ENCODE measurements at regions not wholly inside any gene's neighbourhood (a gene's known extent, or its start where the extent isn't known, plus 50 kb on each side); places are given as distances from the start of the nearest gene placed in this dataset.

GRCh38 chr1:201589186-201589585 is 50.3 kb downstream of the NAV1 start:
- H4K20me1 ChIP-seq = peaks cover 14 to 100% (median 95%) of the 10 kb centered on the region in 11 experiments; a peak in 21 of 22 replicates
- no peak overlapping the region for H3K9ac ChIP-seq
- H3K4me3 ChIP-seq = no peak overlapping the region
- no peak for TF ChIP-seq Cebpa-rat (IDR thresholded peaks at IDR 0.05)
- peaks cover 27 to 85% (median 60%) of the 10 kb centered on the region in 11 experiments for H3K36me3 ChIP-seq
- H3K4me2 ChIP-seq = no peak overlapping the region
- no peaks in the 10 kb centered on the region for H3K27me3 ChIP-seq
- H3K9me3 ChIP-seq (replicated peaks in 1 of 11) = no peaks in the 10 kb centered on the region
- H3K27ac ChIP-seq = no peak overlapping the region
- peaks cover 32 to 59% (median 48%) of the 10 kb centered on the region in 10 experiments for H3K4me1 ChIP-seq

- Histone ChIP-seq H3K4me3 (no peak overlapping the region), H3K27ac (no peak overlapping the region), H3K9me3 (replicated peaks in 1 of 11) (no peaks in the 10 kb centered on the region), H3K36me3 (peaks cover 33 to 93% (median 63%) of the 10 kb centered on the region in 11 experiments), H3K4me1 (peaks cover 21 to 59% (median 47%) of the 10 kb centered on the region in 10 experiments), H3K9ac (no peak overlapping the region), H3K27me3 (no peaks in the 10 kb centered on the region), H4K20me1 (peaks cover 24 to 100% (median 97%) of the 10 kb centered on the region in 11 experiments; a peak in 21 of 22 replicates), H3K4me2 (no peak overlapping the region)
- TF ChIP-seq Cebpa-rat (IDR thresholded peaks at IDR 0.05) = no peak
Observed at GRCh38 chr1:201590474-201590873, 51.5 kb downstream of the NAV1 start.

- 0 out of 22 replicates have a peak overlapping the region, but pooled peaks of 2 of the 11 experiments have one; percentile 43 to 55 for H3K4me2 ChIP-seq
- H3K4me3 ChIP-seq = no peak overlapping the region
Observed at GRCh38 chr1:201591348-201591747, 52.4 kb downstream of the NAV1 start.

GRCh38 chr1:201591981-201592380 is 53.1 kb downstream of the NAV1 start:
- Histone ChIP-seq H3K4me1 (peaks cover 17 to 59% (median 44%) of the 10 kb centered on the region in 10 experiments), H3K4me2 (peak overlapping the region in 2 of 11 experiments; percentile 43 to 55; a peak in 3 of 22 replicates), H3K27me3 (no peaks in the 10 kb centered on the region), H3K36me3 (peaks cover 36 to 96% (median 75%) of the 10 kb centered on the region in 11 experiments), H3K4me3 (no peak overlapping the region), H3K9ac (no peak overlapping the region), H3K27ac (no peak overlapping the region), H4K20me1 (peaks cover 25 to 100% (median 97%) of the 10 kb centered on the region in 11 experiments; a peak in 21 of 22 replicates), H3K9me3 (replicated peaks in 1 of 11) (no peaks in the 10 kb centered on the region)
- TF ChIP-seq Cebpa-rat (IDR thresholded peaks at IDR 0.05) = no peak

More at GRCh38 chr1:201591348-201591747, 52.4 kb downstream of the NAV1 start:
- peaks cover 25 to 100% (median 97%) of the 10 kb centered on the region in 11 experiments; a peak in 21 of 22 replicates for H4K20me1 ChIP-seq
- H3K4me1 ChIP-seq = peaks cover 17 to 59% (median 44%) of the 10 kb centered on the region in 10 experiments
- no peak overlapping the region for H3K27ac ChIP-seq
- no peak for TF ChIP-seq Cebpa-rat (IDR thresholded peaks at IDR 0.05)
- peaks cover 36 to 98% (median 72%) of the 10 kb centered on the region in 11 experiments for H3K36me3 ChIP-seq
- no peak overlapping the region for H3K9ac ChIP-seq
- no peaks in the 10 kb centered on the region for H3K27me3 ChIP-seq
- H3K9me3 ChIP-seq (replicated peaks in 1 of 11) = no peaks in the 10 kb centered on the region

- Histone ChIP-seq H3K27me3 (no peaks in the 10 kb centered on the region), H3K4me3 (no peak overlapping the region), H3K4me2 (peak overlapping the region in 9 of 11 experiments; percentile 6 to 55 (median 40); a peak in 15 of 22 replicates), H4K20me1 (peaks cover 25 to 100% (median 99%) of the 10 kb centered on the region in 11 experiments; a peak in 21 of 22 replicates), H3K9me3 (replicated peaks in 1 of 11) (no peaks in the 10 kb centered on the region), H3K9ac (no peak overlapping the region), H3K4me1 (peaks cover 24 to 73% (median 58%) of the 10 kb centered on the region in 10 experiments), H3K27ac (peak overlapping the region in 6 of 11 experiments; percentile 2 to 86 (median 28); a peak in 6 of 22 replicates), H3K36me3 (peaks cover 34 to 97% (median 72%) of the 10 kb centered on the region in 11 experiments)
- peak in 5 of 11 experiments; percentile 29 to 64 (median 51); a peak in 9 of 22 replicates for TF ChIP-seq Cebpa-rat (IDR thresholded peaks at IDR 0.05)
Observed at GRCh38 chr1:201593200-201593921, 54.4 kb downstream of the NAV1 start.

- no peaks in the 10 kb centered on the region for H3K27me3 ChIP-seq
- no peak for TF ChIP-seq Cebpa-rat (IDR thresholded peaks at IDR 0.05)
- H3K4me3 ChIP-seq = no peak overlapping the region
- no peak overlapping the region for H3K9ac ChIP-seq
- H4K20me1 ChIP-seq = peaks cover 25 to 100% (median 100%) of the 10 kb centered on the region in 11 experiments; a peak in 21 of 22 replicates
- no peaks in the 10 kb centered on the region for H3K9me3 ChIP-seq (replicated peaks in 1 of 11)
- peaks cover 27 to 97% (median 67%) of the 10 kb centered on the region in 11 experiments for H3K36me3 ChIP-seq
- H3K27ac ChIP-seq = peak overlapping the region in 1 of 11 experiments; percentile 86; a peak in 1 of 22 replicates
- H3K4me2 ChIP-seq = peak overlapping the region in 4 of 11 experiments; percentile 13 to 72 (median 59); a peak in 4 of 22 replicates
- H3K4me1 ChIP-seq = peaks cover 38 to 86% (median 71%) of the 10 kb centered on the region in 10 experiments
Observed at GRCh38 chr1:201594575-201595245, 55.8 kb downstream of the NAV1 start.

- H3K27ac ChIP-seq = peak overlapping the region in 2 of 11 experiments; percentile 24 to 86; a peak in 1 of 22 replicates
- TF ChIP-seq Cebpa-rat (IDR thresholded peaks at IDR 0.05) = no peak
- no peaks in the 10 kb centered on the region for H3K27me3 ChIP-seq
- no peak overlapping the region for H3K9ac ChIP-seq
- H3K4me2 ChIP-seq = peak overlapping the region in 6 of 11 experiments; percentile 65 to 84 (median 72); a peak in 7 of 22 replicates
- peaks cover 44 to 93% (median 78%) of the 10 kb centered on the region in 10 experiments for H3K4me1 ChIP-seq
- no peaks in the 10 kb centered on the region for H3K9me3 ChIP-seq (replicated peaks in 1 of 11)
- peaks cover 25 to 100% (median 100%) of the 10 kb centered on the region in 11 experiments; a peak in 21 of 22 replicates for H4K20me1 ChIP-seq
- H3K36me3 ChIP-seq = peaks cover 20 to 96% (median 65%) of the 10 kb centered on the region in 11 experiments; a peak in 21 of 22 replicates
- no peak overlapping the region for H3K4me3 ChIP-seq
Observed at GRCh38 chr1:201595381-201595780, 56.5 kb downstream of the NAV1 start.

GRCh38 chr1:201596101-201596868 is 57.4 kb downstream of the NAV1 start:
- Histone ChIP-seq H3K9ac (no peak overlapping the region), H3K27ac (peak overlapping the region in 5 of 11 experiments; percentile 48 to 86 (median 84); a peak in 9 of 22 replicates), H3K4me1 (peaks cover 50 to 97% (median 81%) of the 10 kb centered on the region in 10 experiments), H3K36me3 (peaks cover 16 to 96% (median 60%) of the 10 kb centered on the region in 11 experiments; a peak in 21 of 22 replicates), H3K4me3 (no peak overlapping the region), H4K20me1 (peaks cover 25 to 100% (median 100%) of the 10 kb centered on the region in 11 experiments; a peak in 21 of 22 replicates), H3K4me2 (peak overlapping the region in 10 of 11 experiments; percentile 61 to 89 (median 72); a peak in 17 of 22 replicates), H3K9me3 (replicated peaks in 1 of 11) (no peaks in the 10 kb centered on the region), H3K27me3 (no peaks in the 10 kb centered on the region)
- TF ChIP-seq Cebpa-rat (IDR thresholded peaks at IDR 0.05) = no peak

Data from BLaER1 treated with 17β-estradiol and CSF1 and Interleukin-3, amounts not matched to agents 10 nM and 100 nM (cell line).